OCI-LY7 (cell line): ENCODE measurements at regions not wholly inside any gene's neighbourhood (a gene's known extent, or its start where the extent isn't known, plus 50 kb on each side); places are given as distances from the start of the nearest gene placed in this dataset.

Source experiments
- BruUV-seq: library from RNA; stranded (reverse); fragments of 400-500 nt; replicated peaks from 2 replicates; lab custom pipeline; 2021; lab: Mats Ljungman, UMichigan
- CTCF ChIA-PET: fragments of 300-600 bp; sonication (Branson Sonifier 250); formaldehyde crosslinking; loops from one replicate; lab custom pipeline; 2022; ENCODE audit warnings: antibody characterized with exemption; ENCODE audit not compliant: unreplicated experiment; lab: Charles Lee
- POLR2A ChIA-PET: fragments of 300-600 bp; sonication (Branson Sonifier 250); formaldehyde crosslinking; loops from one replicate; lab custom pipeline; 2022; ENCODE audit warnings: antibody characterized with exemption; lab: Charles Lee
- DNase-seq: peaks from one replicate; pipeline ENCODE4 v3.0.0-alpha.2; 2015; ENCODE audit warnings: low spot score
- H2AFZ ChIP-seq: fragments of 200-600 bp; sonication (generic), shearing (Covaris generic); 2 replicates; pipeline ENCODE4 v1.6.1; 2014; ENCODE audit warnings: mild to moderate bottlenecking, antibody characterized with exemption, low read length, moderate library complexity
- H3K27ac ChIP-seq: fragments of 200-600 bp; sonication (generic); 2 replicates; pipeline ENCODE4 v1.5.1; 2014; ENCODE audit warnings: mixed run types, low read depth, mild to moderate bottlenecking, moderate library complexity, low read length, inconsistent platforms; ENCODE audit not compliant: poor library complexity, severe bottlenecking
- H3K36me3 ChIP-seq: fragments of 200-600 bp; sonication (generic); 2 replicates; pipeline ENCODE4 v1.6.1; 2014; ENCODE audit warnings: mild to moderate bottlenecking, antibody characterized with exemption, low read length, moderate library complexity, mixed read lengths; ENCODE audit not compliant: insufficient read depth
- H3K4me1 ChIP-seq: fragments of 200-600 bp; sonication (generic); 2 replicates; pipeline ENCODE4 v1.5.1; 2014; ENCODE audit warnings: mild to moderate bottlenecking, low read length; ENCODE audit not compliant: insufficient read depth, poor library complexity, severe bottlenecking
- H3K4me2 ChIP-seq: fragments of 200-600 bp; sonication (generic); 2 replicates; pipeline ENCODE4 v1.6.1; 2014; ENCODE audit warnings: mild to moderate bottlenecking, low read length
- H3K4me3 ChIP-seq: fragments of 200-600 bp; sonication (generic); 2 replicates; pipeline ENCODE4 v1.5.1; 2014; ENCODE audit warnings: mild to moderate bottlenecking, low read depth, low read length; ENCODE audit not compliant: poor library complexity, severe bottlenecking
- H3K79me2 ChIP-seq: fragments of 200-600 bp; sonication (generic); 2 replicates; pipeline ENCODE4 v1.6.1; 2016; ENCODE audit warnings: low read depth, mild to moderate bottlenecking, low read length, moderate library complexity, mixed read lengths; ENCODE audit not compliant: insufficient read depth
- H3K9me2 ChIP-seq: fragments of 200-600 bp; sonication (generic); 2 replicates; pipeline ENCODE4 v1.6.1; 2016; ENCODE audit warnings: mild to moderate bottlenecking, low read length, mixed read lengths; ENCODE audit not compliant: insufficient read depth
- H3K9me3 ChIP-seq: fragments of 200-600 bp; sonication (generic); 2 replicates; pipeline ENCODE4 v1.6.1; 2014; ENCODE audit warnings: mild to moderate bottlenecking, mixed run types, low read length, mixed read lengths
- H4K20me1 ChIP-seq: fragments of 200-600 bp; sonication (generic); 2 replicates; pipeline ENCODE4 v1.6.1; 2014; ENCODE audit warnings: mild to moderate bottlenecking, antibody characterized with exemption, low read length, moderate library complexity, mixed read lengths; ENCODE audit not compliant: insufficient read depth
- EZH2phosphoT487 ChIP-seq: fragments of 200-600 bp; sonication (generic); IDR thresholded peaks from 2 replicates; pipeline ENCODE4 v1.6.1; 2018; ENCODE audit warnings: low read depth, borderline replicate concordance, mild to moderate bottlenecking, mixed run types, antibody characterized with exemption, low read length, moderate library complexity, mixed read lengths
- intact Hi-C: fragments of 100-400 bp; cut with micrococcal nuclease; formaldehyde crosslinking; loops from one replicate; pipeline ENCODE4 v1.10.0; 2022; ENCODE audit not compliant: unreplicated experiment
- TF ChIP-seq, protein P1 (sequence below): fragments of 200-600 bp; sonication (generic); conservative IDR thresholded peaks from 2 replicates; pipeline ENCODE4 v1.5.1; 2014; ENCODE audit warnings: mild to moderate bottlenecking, antibody characterized with exemption, low read length, moderate library complexity, mixed read lengths

DNA sequence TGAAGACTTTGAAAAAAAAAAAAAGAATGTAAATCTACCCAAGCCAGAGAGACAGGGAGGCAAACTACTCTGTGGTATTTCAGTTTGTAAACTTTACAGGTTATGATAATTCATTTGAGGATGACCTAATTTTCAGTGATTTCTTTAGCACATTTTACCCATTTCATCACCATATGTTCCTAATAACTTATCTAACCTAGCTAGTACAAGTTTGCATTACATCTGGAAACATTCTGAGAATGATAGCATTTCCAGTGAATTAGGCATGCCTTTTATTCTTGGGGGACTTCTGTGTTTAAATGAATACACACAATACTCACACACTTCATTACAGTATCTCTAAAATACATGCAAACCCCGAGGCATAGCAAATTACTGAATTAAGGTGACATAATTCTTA lies 1055.5 kb downstream of the PCDH18 start:
- TF ChIP-seq, protein P1, sequence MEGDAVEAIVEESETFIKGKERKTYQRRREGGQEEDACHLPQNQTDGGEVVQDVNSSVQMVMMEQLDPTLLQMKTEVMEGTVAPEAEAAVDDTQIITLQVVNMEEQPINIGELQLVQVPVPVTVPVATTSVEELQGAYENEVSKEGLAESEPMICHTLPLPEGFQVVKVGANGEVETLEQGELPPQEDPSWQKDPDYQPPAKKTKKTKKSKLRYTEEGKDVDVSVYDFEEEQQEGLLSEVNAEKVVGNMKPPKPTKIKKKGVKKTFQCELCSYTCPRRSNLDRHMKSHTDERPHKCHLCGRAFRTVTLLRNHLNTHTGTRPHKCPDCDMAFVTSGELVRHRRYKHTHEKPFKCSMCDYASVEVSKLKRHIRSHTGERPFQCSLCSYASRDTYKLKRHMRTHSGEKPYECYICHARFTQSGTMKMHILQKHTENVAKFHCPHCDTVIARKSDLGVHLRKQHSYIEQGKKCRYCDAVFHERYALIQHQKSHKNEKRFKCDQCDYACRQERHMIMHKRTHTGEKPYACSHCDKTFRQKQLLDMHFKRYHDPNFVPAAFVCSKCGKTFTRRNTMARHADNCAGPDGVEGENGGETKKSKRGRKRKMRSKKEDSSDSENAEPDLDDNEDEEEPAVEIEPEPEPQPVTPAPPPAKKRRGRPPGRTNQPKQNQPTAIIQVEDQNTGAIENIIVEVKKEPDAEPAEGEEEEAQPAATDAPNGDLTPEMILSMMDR, result no peak
- no peak for TF ChIP-seq EZH2phosphoT487
- POLR2A ChIA-PET, result no interaction called here
- Histone ChIP-seq H3K4me2 (no peak overlapping the region), H3K79me2 (no peaks in the 10 kb centered on the region), H3K27ac (no peak overlapping the region), H3K4me1 (no peaks in the 10 kb centered on the region), H4K20me1 (no peaks in the 10 kb centered on the region), H3K36me3 (no peaks in the 10 kb centered on the region), H3K9me3 (no peaks in the 10 kb centered on the region), H3K9me2 (no peaks in the 10 kb centered on the region), H3K4me3 (no peak overlapping the region), H2AFZ (no peak overlapping the region)
- CTCF ChIA-PET, result no interaction called here
- DNase-seq, result no peak
- BruUV-seq, result no TSS peak
- intact Hi-C loops, result no loop called here

DNA sequence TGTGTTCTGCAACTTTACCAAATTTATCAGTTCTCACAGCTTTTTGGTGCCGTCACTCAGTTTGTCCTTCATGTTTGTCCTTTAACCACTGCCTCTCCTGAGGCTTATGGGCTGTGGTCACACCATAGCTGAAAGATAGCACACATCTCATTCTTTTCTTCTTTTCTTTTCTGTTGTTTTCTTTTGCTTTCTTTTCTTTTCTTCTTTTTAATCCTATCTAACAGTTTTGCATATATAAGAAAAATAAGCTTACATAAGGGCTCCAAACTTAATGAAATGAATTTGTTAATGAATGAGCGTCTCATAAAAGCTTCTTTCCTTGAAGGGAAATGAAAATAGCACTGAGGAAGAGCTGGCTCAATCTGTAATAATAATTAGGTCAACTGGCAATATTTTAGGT lies 1061.2 kb downstream of the PCDH18 start:
- H3K27ac ChIP-seq, result no peak overlapping the region
- DNase-seq, result no peak
- ChIA-PET POLR2A (interaction anchor here (0.5 kb wide), 1 partner anchor 1195 kb away, joined by 4 read pairs; no protein-coding TSS in a partner anchor), CTCF (no interaction called here)
- no peak overlapping the region for H3K4me2 ChIP-seq
- no peaks in the 10 kb centered on the region for H3K9me3 ChIP-seq
- no peaks in the 10 kb centered on the region for H3K79me2 ChIP-seq
- H3K4me1 ChIP-seq, result no peaks in the 10 kb centered on the region
- no TSS peak for BruUV-seq
- TF ChIP-seq, protein P1, result no peak
- no peak for TF ChIP-seq EZH2phosphoT487
- H3K4me3 ChIP-seq, result no peak overlapping the region
- intact Hi-C loops, result no loop called here
- H3K36me3 ChIP-seq, result no peaks in the 10 kb centered on the region
- H4K20me1 ChIP-seq, result no peaks in the 10 kb centered on the region
- no peaks in the 10 kb centered on the region for H3K9me2 ChIP-seq
- H2AFZ ChIP-seq, result no peak overlapping the region

DNA sequence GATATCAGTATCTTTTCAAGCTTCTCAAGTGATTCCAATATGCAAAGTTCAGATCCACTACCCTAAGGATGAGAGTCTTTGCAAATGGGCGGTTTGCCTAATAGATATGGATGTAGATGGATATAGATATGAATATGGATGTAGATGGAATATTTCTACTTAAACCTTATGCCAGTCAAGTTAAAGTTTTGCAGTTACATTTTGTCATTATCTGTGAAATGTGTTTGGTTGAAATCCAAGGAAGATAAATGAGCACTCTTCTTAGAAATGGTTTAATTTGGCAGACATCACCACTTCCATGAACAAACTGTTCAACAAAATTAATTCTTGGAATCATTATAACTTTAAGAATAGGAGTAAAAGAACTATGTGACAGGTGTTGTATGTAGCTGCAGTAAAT lies 1066.6 kb downstream of the PCDH18 start:
- Histone ChIP-seq H3K9me3 (no peaks in the 10 kb centered on the region), H3K9me2 (no peaks in the 10 kb centered on the region), H2AFZ (no peak overlapping the region), H3K4me2 (no peak overlapping the region), H3K4me1 (no peaks in the 10 kb centered on the region), H3K36me3 (no peaks in the 10 kb centered on the region), H3K27ac (no peak overlapping the region), H3K79me2 (no peaks in the 10 kb centered on the region), H4K20me1 (no peaks in the 10 kb centered on the region), H3K4me3 (no peak overlapping the region)
- no TSS peak for BruUV-seq
- intact Hi-C loops, result no loop called here
- no peak for DNase-seq
- POLR2A ChIA-PET, result interaction anchor here (1.1 kb wide), 1 partner anchor 957 kb away, joined by 3 read pairs; no protein-coding TSS in a partner anchor
- CTCF ChIA-PET, result no interaction called here
- TF ChIP-seq EZH2phosphoT487, result no peak
- TF ChIP-seq, protein P1, result no peak
